Kidney (tissue), 13 donors: ENCODE measurements at regions not wholly inside any gene's neighbourhood (a gene's known extent, or its start where the extent isn't known, plus 50 kb on each side); places are given as distances from the start of the nearest gene placed in this dataset.

Experiments
- DNase-seq, 5 donors: peaks; one replicate each; pipeline ENCODE4 v3.0.0-alpha.2; 2013 to 2020
- FAIRE-seq: peaks from 2 replicates; lab custom pipeline; 2012; peaks lifted over from hg19 to GRCh38; lab: Jason Lieb, UNC
- H3K27ac ChIP-seq, 2 donors: one replicate each; pipeline ENCODE4 v1.7.0; 2013; ENCODE audit warnings: low read depth in 2 of 2, low read length in 2 of 2, inconsistent platforms in 1 of 2
- H3K27me3 ChIP-seq: one replicate; pipeline ENCODE4 v1.7.1; 2013; ENCODE audit warnings: low read length, inconsistent platforms; ENCODE audit not compliant: control insufficient read depth, insufficient read depth
- H3K36me3 ChIP-seq, 3 donors: one replicate each; pipeline versions ENCODE4 v1.7.0 to v1.7.1; 2013; ENCODE audit warnings: low read length in 3 of 3, control low read depth in 1 of 3, inconsistent platforms in 1 of 3; ENCODE audit not compliant: insufficient read depth in 3 of 3, control insufficient read depth in 2 of 3
- H3K4me1 ChIP-seq, 3 donors: one replicate each; pipeline versions ENCODE4 v1.7.0 to v1.7.1; 2013; ENCODE audit warnings: low read length in 3 of 3, inconsistent platforms in 1 of 3, low read depth in 1 of 3; ENCODE audit not compliant: control insufficient read depth in 2 of 3, insufficient read depth in 2 of 3
- H3K4me3 ChIP-seq, 3 donors: one replicate each; pipeline versions ENCODE4 v1.7.0 to v1.8.1; 2013; ENCODE audit warnings: low read length in 3 of 3, control low read depth in 1 of 3, inconsistent platforms in 1 of 3
- H3K9ac ChIP-seq, 3 donors: one replicate each; pipeline versions ENCODE4 v1.7.0 to v1.7.1; 2013; ENCODE audit warnings: low read length in 3 of 3, control low read depth in 1 of 3, inconsistent platforms in 1 of 3
- H3K9me3 ChIP-seq, 3 donors: one replicate each; pipeline versions ENCODE4 v1.7.0 to v1.7.1; 2013; ENCODE audit warnings: low read length in 3 of 3, control low read depth in 1 of 3, inconsistent platforms in 1 of 3; ENCODE audit not compliant: control insufficient read depth in 2 of 3, insufficient read depth in 1 of 3
- intact Hi-C: fragments of 100-400 bp; cut with DNase I; formaldehyde crosslinking; loops from one replicate; pipeline ENCODE4 v1.11.1; 2022
- TF ChIP-seq, protein P1 (sequence below): IDR thresholded peaks from 3 replicates; pipeline ENCODE4 v1.5.1; 2012; ENCODE audit warnings: mild to moderate bottlenecking, moderate library complexity, borderline replicate concordance; ENCODE audit not compliant: insufficient read depth; ENCODE audit errors: extremely low read depth
- donor health status: control.
- donor health status: control.
- donor health status: control.
- donor health status: control.
- donor health status: control.
- donor health status: DM: yes; HTN: yes; CAD: no.
- donor health status: Normal renal cell carcinoma (clear cell type).

DNA sequence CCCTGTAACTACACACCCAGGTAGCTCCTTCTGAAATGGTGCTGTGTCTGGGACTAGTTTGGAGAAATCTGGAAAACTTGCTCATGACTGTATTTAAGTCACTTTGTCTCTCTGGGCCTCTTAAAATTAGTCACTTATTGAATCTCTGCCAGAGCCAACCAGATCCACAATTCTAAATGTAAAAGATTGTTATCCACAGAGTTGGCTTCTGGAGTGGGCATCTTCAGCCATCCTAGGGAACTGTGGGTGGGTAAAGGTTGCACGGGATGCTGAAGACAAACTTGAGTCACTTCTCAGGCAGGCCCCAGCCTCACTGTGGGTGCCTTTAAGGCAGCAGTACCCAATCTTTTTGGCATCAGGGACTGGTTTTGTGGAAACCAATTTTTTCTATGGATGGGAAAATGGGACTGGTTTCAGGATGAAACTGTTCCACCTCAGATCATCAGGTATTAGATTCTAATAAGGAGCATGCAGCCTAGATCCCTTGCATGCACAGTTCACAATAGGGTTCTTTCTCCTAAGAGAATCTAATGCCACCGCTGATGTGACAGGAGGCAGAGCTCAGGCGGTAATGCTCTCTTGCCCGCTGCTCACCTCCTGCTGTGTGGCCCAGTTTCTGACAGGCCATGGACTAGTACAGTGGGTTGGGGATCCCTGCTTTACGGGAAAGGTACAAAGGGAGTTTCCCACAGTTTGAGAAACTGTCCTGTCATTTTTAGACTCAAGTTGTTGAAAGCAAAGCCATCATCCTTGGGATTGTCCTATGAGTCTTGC lies 98.3 kb upstream of the SPRED2 start:
- intact Hi-C loops, result no loop called here
- Histone ChIP-seq H3K27me3 (no peaks in the 10 kb centered on the region), H3K4me3 (no peak overlapping the region), H3K27ac (no peak overlapping the region), H3K9me3 (no peaks in the 10 kb centered on the region), H3K9ac (no peak overlapping the region), H3K4me1 (no peaks in the 10 kb centered on the region), H3K36me3 (no peaks in the 10 kb centered on the region)
- TF ChIP-seq, protein P1, sequence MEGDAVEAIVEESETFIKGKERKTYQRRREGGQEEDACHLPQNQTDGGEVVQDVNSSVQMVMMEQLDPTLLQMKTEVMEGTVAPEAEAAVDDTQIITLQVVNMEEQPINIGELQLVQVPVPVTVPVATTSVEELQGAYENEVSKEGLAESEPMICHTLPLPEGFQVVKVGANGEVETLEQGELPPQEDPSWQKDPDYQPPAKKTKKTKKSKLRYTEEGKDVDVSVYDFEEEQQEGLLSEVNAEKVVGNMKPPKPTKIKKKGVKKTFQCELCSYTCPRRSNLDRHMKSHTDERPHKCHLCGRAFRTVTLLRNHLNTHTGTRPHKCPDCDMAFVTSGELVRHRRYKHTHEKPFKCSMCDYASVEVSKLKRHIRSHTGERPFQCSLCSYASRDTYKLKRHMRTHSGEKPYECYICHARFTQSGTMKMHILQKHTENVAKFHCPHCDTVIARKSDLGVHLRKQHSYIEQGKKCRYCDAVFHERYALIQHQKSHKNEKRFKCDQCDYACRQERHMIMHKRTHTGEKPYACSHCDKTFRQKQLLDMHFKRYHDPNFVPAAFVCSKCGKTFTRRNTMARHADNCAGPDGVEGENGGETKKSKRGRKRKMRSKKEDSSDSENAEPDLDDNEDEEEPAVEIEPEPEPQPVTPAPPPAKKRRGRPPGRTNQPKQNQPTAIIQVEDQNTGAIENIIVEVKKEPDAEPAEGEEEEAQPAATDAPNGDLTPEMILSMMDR, result no peak
- DNase-seq, result no peak
- no peak for FAIRE-seq

DNA sequence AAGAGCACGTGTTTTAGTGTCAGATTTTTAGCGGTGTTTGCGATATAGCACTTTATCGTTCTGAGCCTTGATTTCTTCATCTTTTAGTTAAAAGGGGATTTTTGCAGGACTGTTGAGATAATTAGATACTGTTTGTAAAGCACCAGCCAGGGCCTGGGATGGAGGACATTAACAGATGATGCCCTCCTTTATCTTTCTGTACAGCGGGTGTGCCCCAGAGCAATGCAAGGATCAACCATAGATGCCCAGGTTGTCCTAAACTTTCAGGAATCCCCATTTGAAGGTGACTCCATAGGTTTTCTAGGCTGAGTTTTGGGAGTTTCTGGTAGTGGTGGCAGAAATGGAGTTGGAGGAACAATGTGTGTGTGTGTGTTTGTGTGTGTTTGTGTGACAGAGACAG lies 97.0 kb upstream of the SPRED2 start:
- Histone ChIP-seq H3K9me3 (no peaks in the 10 kb centered on the region), H3K36me3 (no peaks in the 10 kb centered on the region), H3K9ac (no peak overlapping the region), H3K4me3 (no peak overlapping the region), H3K4me1 (no peaks in the 10 kb centered on the region), H3K27ac (no peak overlapping the region), H3K27me3 (no peaks in the 10 kb centered on the region)
- TF ChIP-seq, protein P1, result no peak
- DNase-seq (no peak), FAIRE-seq (no peak)
- intact Hi-C loops, result no loop called here

DNA sequence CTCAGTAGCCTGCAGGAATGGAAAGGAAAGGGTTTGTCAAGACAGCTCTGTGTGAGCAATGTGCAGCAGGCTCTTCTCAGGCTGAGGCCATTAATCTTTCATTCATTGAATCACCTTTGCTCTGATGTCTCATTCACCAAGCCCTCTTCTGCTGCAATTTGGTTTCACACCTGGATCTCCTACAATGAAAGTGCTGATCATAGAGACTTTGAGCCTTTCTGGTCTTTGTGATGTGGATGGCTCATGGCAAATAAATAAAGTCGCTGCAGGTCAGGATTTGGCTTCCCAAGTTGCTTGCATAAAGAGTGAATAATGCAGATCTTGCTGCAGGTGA lies 95.8 kb upstream of the SPRED2 start:
- no peak for DNase-seq
- Histone ChIP-seq H3K27me3 (no peaks in the 10 kb centered on the region), H3K4me3 (no peak overlapping the region), H3K9ac (no peak overlapping the region), H3K4me1 (no peaks in the 10 kb centered on the region), H3K9me3 (no peaks in the 10 kb centered on the region), H3K36me3 (no peaks in the 10 kb centered on the region), H3K27ac (no peak overlapping the region)
- intact Hi-C loops, result no loop called here
- TF ChIP-seq, protein P1, result no peak
- FAIRE-seq, result no peak
